H9 (cell line): ENCODE measurements at regions not wholly inside any gene's neighbourhood (a gene's known extent, or its start where the extent isn't known, plus 50 kb on each side); places are given as distances from the start of the nearest gene placed in this dataset.

ENCODE experiments used
- DNase-seq: peaks from one replicate; pipeline ENCODE4 v3.0.0-alpha.2; 2017
- H2AFZ ChIP-seq: one replicate; pipeline ENCODE4 v1.6.1; 2013; ENCODE audit warnings: mild to moderate bottlenecking, low read length, control low read depth, moderate library complexity
- H2AK5ac ChIP-seq: 2 replicates; pipeline ENCODE4 v1.6.1; 2013; ENCODE audit warnings: low read length, control low read depth, mixed read lengths; ENCODE audit not compliant: insufficient read length
- H2BK120ac ChIP-seq: one replicate; pipeline ENCODE4 v1.6.1; 2013; ENCODE audit warnings: low read depth, mild to moderate bottlenecking, low read length, control low read depth, inconsistent platforms; ENCODE audit not compliant: poor library complexity, severe bottlenecking
- H2BK12ac ChIP-seq: 2 replicates; pipeline ENCODE4 v1.6.1; 2013; ENCODE audit warnings: low read length, control low read depth, mixed read lengths, low read depth; ENCODE audit not compliant: insufficient read length
- H2BK15ac ChIP-seq: 2 replicates; pipeline ENCODE4 v1.6.1; 2013; ENCODE audit warnings: low read depth, low read length, control low read depth
- H2BK20ac ChIP-seq: one replicate; pipeline ENCODE4 v1.6.1; 2013; ENCODE audit warnings: low read depth, mild to moderate bottlenecking, low read length, control low read depth, inconsistent platforms; ENCODE audit not compliant: poor library complexity, severe bottlenecking
- H2BK5ac ChIP-seq: 2 replicates; pipeline ENCODE4 v1.6.1; 2013; ENCODE audit warnings: low read length, control low read depth, mixed read lengths; ENCODE audit not compliant: insufficient read length
- H3K14ac ChIP-seq: 2 replicates; pipeline ENCODE4 v1.6.1; 2013; ENCODE audit warnings: low read length, control low read depth; ENCODE audit not compliant: insufficient read depth
- H3K18ac ChIP-seq: 2 replicates; pipeline ENCODE4 v1.6.1; 2013; ENCODE audit warnings: low read depth, mild to moderate bottlenecking, mixed read lengths, low read length, control low read depth; ENCODE audit not compliant: insufficient read length
- H3K23ac ChIP-seq: 2 replicates; pipeline ENCODE4 v1.6.1; 2013; ENCODE audit warnings: low read length, control low read depth, mixed read lengths, low read depth; ENCODE audit not compliant: insufficient read length
- H3K23me2 ChIP-seq: 2 replicates; pipeline ENCODE4 v1.6.1; 2013; ENCODE audit warnings: low read depth, mild to moderate bottlenecking, mixed read lengths, low read length, control low read depth; ENCODE audit not compliant: insufficient read length, poor library complexity, severe bottlenecking
- H3K27ac ChIP-seq: 2 replicates; pipeline ENCODE4 v1.5.1; 2013; ENCODE audit warnings: low read length, control low read depth, mixed read lengths, low read depth; ENCODE audit not compliant: insufficient read length
- H3K27me3 ChIP-seq: 2 replicates; pipeline ENCODE4 v1.6.1; 2013; ENCODE audit warnings: low read length, control low read depth, inconsistent platforms; ENCODE audit not compliant: insufficient read depth
- H3K4ac ChIP-seq: 2 replicates; pipeline ENCODE4 v1.6.1; 2013; ENCODE audit warnings: low read depth, mild to moderate bottlenecking, control low read depth, inconsistent platforms, low read length, moderate library complexity
- H3K4me1 ChIP-seq: 2 replicates; pipeline ENCODE4 v1.6.1; 2013; ENCODE audit warnings: low read length, control low read depth, inconsistent platforms; ENCODE audit not compliant: insufficient read depth
- H3K4me2 ChIP-seq: 2 replicates; pipeline ENCODE4 v1.6.1; 2013; ENCODE audit warnings: low read length, control low read depth, mixed read lengths; ENCODE audit not compliant: insufficient read length, insufficient read depth
- H3K56ac ChIP-seq: 2 replicates; pipeline ENCODE4 v1.6.1; 2013; ENCODE audit warnings: low read depth, mild to moderate bottlenecking, mixed read lengths, low read length, control low read depth; ENCODE audit not compliant: insufficient read length
- H3K79me1 ChIP-seq: 2 replicates; pipeline ENCODE4 v1.6.1; 2013; ENCODE audit warnings: low read depth, mild to moderate bottlenecking, moderate library complexity, low read length, control low read depth, inconsistent platforms; ENCODE audit not compliant: insufficient read depth, poor library complexity, severe bottlenecking
- H3K79me2 ChIP-seq: 2 replicates; pipeline ENCODE4 v1.6.1; 2013; ENCODE audit warnings: low read length, control low read depth, inconsistent platforms; ENCODE audit not compliant: insufficient read depth
- H3K9ac ChIP-seq: 2 replicates; pipeline ENCODE4 v1.6.1; 2013; ENCODE audit warnings: low read length, control low read depth, mixed read lengths; ENCODE audit not compliant: insufficient read length; ENCODE audit errors: extremely low read depth
- H3K9me3 ChIP-seq: one replicate; pipeline ENCODE4 v1.6.1; 2013; ENCODE audit warnings: low read depth, low read length, inconsistent platforms; ENCODE audit not compliant: control insufficient read depth
- H3T11ph ChIP-seq: one replicate; pipeline ENCODE4 v1.6.1; 2013; ENCODE audit warnings: mild to moderate bottlenecking, low read length, control low read depth, inconsistent platforms
- H4K20me1 ChIP-seq: one replicate; pipeline ENCODE4 v1.6.1; 2013; ENCODE audit not compliant: control insufficient read depth, insufficient read length, insufficient read depth
- H4K5ac ChIP-seq: 2 replicates; pipeline ENCODE4 v1.6.1; 2013; ENCODE audit warnings: low read depth, mild to moderate bottlenecking, mixed read lengths, low read length, control low read depth; ENCODE audit not compliant: insufficient read length
- H4K8ac ChIP-seq: replicated peaks from 2 replicates; pipeline ENCODE4 v1.6.1; 2013; ENCODE audit warnings: low read length, control low read depth, mixed read lengths, low read depth; ENCODE audit not compliant: insufficient read length
- H4K91ac ChIP-seq: 2 replicates; pipeline ENCODE4 v1.6.1; 2013; ENCODE audit warnings: low read depth, mild to moderate bottlenecking, moderate library complexity, mixed read lengths, low read length, control low read depth; ENCODE audit not compliant: insufficient read length
- H3K27ac Mint-ChIP-seq, 3 experiments: 2 replicates in 2 of 3; 3 replicates in 1 of 3; pipeline ENCODE4 v1.8.0; 2020 to 2021; ENCODE audit warnings: mixed read lengths in 3 of 3, mild to moderate bottlenecking in 1 of 3, moderate library complexity in 1 of 3
- H3K27me3 Mint-ChIP-seq: 2 replicates; pipeline ENCODE4 v1.8.0; 2021; ENCODE audit warnings: low read depth, mild to moderate bottlenecking, moderate library complexity, mixed read lengths
- H3K36me3 Mint-ChIP-seq, 3 experiments: 2 replicates in 2 of 3; 3 replicates in 1 of 3; pipeline ENCODE4 v1.8.0; 2020 to 2021; ENCODE audit warnings: low read depth in 3 of 3, mixed read lengths in 3 of 3; ENCODE audit not compliant: insufficient read depth in 1 of 3
- H3K4me1 Mint-ChIP-seq, 2 experiments: 2 replicates each; pipeline ENCODE4 v1.8.0; 2020; ENCODE audit warnings: mixed read lengths in 2 of 2
- H3K4me3 Mint-ChIP-seq, 2 experiments: 2 replicates in 1 of 2; 3 replicates in 1 of 2; pipeline ENCODE4 v1.8.0; 2020 to 2021; ENCODE audit warnings: mild to moderate bottlenecking in 2 of 2, mixed read lengths in 2 of 2, moderate library complexity in 1 of 2
- H3K9me3 Mint-ChIP-seq, 2 experiments: 2 replicates in 1 of 2; 3 replicates in 1 of 2; pipeline ENCODE4 v1.8.0; 2020; ENCODE audit warnings: mild to moderate bottlenecking in 2 of 2, mixed read lengths in 2 of 2, moderate library complexity in 1 of 2
- CTCF ChIP-seq: fragments of 200-600 bp; sonication (generic); conservative IDR thresholded peaks from 3 replicates; pipeline ENCODE4 v1.8.0; 2021; ENCODE audit warnings: antibody characterized with exemption, mild to moderate bottlenecking
- WGBS: extraction: QIAGEN DNeasy Blood & Tissue Kit; methylation state at CpG from one replicate; pipeline ENCODE4 v1.1.7; 2013; ENCODE audit warnings: missing lambda C conversion rate, low lambda C conversion rate, mixed read lengths; ENCODE audit not compliant: insufficient read length; ENCODE audit errors: extremely low coverage; 5-methylcytosine and 5-hydroxymethylcytosine counted together

GRCh38 chr3:88267847-88268246, 118.1 kb downstream of the C3orf38 start:
- Histone ChIP-seq H2BK5ac (no peak overlapping the region), H4K91ac (no peak overlapping the region), H3K79me1 (no peaks in the 10 kb centered on the region), H3K23me2 (no peaks in the 10 kb centered on the region), H3K27ac (no peak overlapping the region), H2BK12ac (no peak overlapping the region), H3K4me2 (no peak overlapping the region), H3K18ac (no peak overlapping the region), H3K23ac (no peak overlapping the region), H3K27me3 (no peaks in the 10 kb centered on the region), H3T11ph (no peak overlapping the region), H3K4me1 (no peaks in the 10 kb centered on the region), H3K4ac (no peak overlapping the region), H4K5ac (no peak overlapping the region), H2BK20ac (no peak overlapping the region), H2AFZ (no peak overlapping the region), H2BK15ac (no peak overlapping the region), H3K9me3 (no peaks in the 10 kb centered on the region), H3K14ac (no peak overlapping the region), H3K9ac (no peak overlapping the region), H3K79me2 (no peaks in the 10 kb centered on the region), H3K56ac (no peak overlapping the region), H4K20me1 (no peaks in the 10 kb centered on the region), H4K8ac (no peak overlapping the region), H2BK120ac (no peak overlapping the region), H2AK5ac (no peak overlapping the region)
- Mint-ChIP-seq H3K36me3 (no peaks in the 10 kb centered on the region), H3K9me3 (no peaks in the 10 kb centered on the region), H3K4me3 (no peak overlapping the region), H3K27ac (no peak overlapping the region), H3K27me3 (no peaks in the 10 kb centered on the region), H3K4me1 (no peaks in the 10 kb centered on the region)
- no peak for TF ChIP-seq CTCF
- no peak for DNase-seq
- no CpG with 5 or more reads among the region's 3 CpGs for WGBS
